ENCODE measurements at regions not wholly inside any gene's neighbourhood (a gene's known extent, or its start where the extent isn't known, plus 50 kb on each side); places are given as distances from the start of the nearest gene placed in this dataset.

DNA sequence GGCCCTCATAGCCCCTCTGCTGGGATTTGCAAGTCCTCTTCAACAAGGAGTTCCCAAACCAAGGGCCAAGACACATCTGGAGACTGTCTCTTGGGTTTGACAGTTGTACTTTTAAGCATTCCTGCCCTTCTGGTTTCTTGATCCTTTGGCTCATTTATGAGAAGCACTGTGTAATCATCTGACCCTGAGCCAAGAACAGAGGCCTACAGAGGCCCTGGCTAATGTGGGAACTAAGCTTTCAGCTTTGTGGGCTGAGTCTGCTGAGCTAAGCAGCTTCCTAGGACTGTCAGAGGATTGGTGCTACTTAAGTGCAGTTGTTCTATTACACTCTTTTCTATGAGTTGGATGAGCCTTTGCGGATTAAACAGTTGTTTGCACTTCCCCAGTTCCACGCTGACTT, 178.3 kb downstream of the KBTBD8 start:
- no peaks in the 10 kb centered on the region for H3K4me1 Mint-ChIP-seq
- CTCF ChIA-PET, result no interaction called here
- no peak overlapping the region for H3K27ac Mint-ChIP-seq
- ATAC-seq (no peak), DNase-seq (no peak)
- H3K4me3 Mint-ChIP-seq, result no peak overlapping the region
- H3K27me3 Mint-ChIP-seq, result no peaks in the 10 kb centered on the region
- H3K36me3 Mint-ChIP-seq, result no peaks in the 10 kb centered on the region
- no peaks in the 10 kb centered on the region for H3K9me3 Mint-ChIP-seq (ENCODE audit: low read depth)

DNA sequence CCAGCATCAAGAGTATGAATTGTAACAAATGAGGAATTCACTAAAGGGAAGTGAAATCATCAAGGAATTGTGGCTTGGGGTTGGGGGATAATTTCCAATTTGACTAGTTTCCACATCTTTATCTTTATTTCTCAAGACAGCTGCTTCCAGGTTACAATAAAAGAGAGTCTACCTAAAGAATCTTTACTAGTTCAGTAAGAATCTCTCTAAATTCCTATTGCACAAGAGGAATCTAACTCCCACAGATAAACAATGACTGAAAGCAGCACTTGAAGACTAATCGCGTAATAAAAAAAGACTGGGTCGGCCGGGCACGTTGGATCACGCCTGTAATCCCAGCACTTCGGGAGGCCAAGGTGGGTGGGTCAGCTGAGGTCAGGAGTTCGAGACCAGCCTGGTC, 194.4 kb downstream of the KBTBD8 start:
- DNase-seq (no peak), ATAC-seq (no peak)
- Mint-ChIP-seq H3K27me3 (no peaks in the 10 kb centered on the region), H3K4me1 (no peaks in the 10 kb centered on the region), H3K4me3 (no peak overlapping the region), H3K27ac (no peak overlapping the region), H3K9me3 (ENCODE audit: low read depth) (no peaks in the 10 kb centered on the region), H3K36me3 (no peaks in the 10 kb centered on the region)
- CTCF ChIA-PET, result no interaction called here

DNA sequence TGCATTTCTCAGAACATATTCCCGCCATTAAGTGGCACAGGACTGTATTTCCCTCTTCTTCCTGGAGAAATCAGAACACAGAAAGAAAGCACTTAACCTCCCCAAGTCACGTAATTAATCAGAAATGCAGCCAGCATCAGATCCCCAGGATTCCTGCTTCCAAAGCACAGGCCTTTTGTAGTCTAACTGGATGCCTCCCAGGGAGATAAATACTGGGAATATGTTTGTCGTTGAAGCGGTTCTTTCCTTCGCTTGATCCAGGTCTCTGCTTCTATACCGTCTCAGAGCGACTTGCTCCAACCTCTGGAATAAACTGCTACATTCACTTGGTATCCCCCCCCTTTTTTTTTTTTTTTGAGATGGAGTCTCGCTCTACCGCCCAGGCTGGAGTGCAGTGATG, 198.6 kb downstream of the KBTBD8 start:
- DNase-seq, result no peak
- Mint-ChIP-seq H3K4me1 (no peaks in the 10 kb centered on the region), H3K27me3 (peaks cover 3% of the 10 kb centered on the region), H3K9me3 (ENCODE audit: low read depth) (no peaks in the 10 kb centered on the region), H3K27ac (no peak overlapping the region), H3K4me3 (no peak overlapping the region), H3K36me3 (no peaks in the 10 kb centered on the region)
- CTCF ChIA-PET, result no interaction called here
- no peak for ATAC-seq

DNA sequence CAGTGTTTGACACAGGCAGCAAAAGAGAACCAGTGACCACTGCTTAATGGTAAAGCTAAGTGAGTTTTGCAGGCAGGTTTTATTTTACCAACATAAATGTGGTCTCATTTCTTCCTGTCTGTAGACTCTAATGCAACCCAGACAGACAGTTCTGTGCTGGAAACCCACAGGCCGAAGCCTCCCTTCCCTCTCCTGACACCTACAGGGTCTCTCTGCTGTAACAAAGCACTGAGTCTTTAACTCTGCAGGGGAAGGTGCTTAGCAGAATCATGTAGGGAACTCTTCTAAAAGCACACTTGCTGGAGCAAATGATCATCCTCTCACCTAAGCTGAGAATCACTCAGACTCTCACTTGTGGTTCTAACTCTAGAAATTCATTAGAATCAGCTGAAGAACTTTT, 200.3 kb downstream of the KBTBD8 start:
- H3K36me3 Mint-ChIP-seq, result no peaks in the 10 kb centered on the region
- no peak for DNase-seq
- H3K4me3 Mint-ChIP-seq, result no peak overlapping the region
- H3K27ac Mint-ChIP-seq, result no peak overlapping the region
- H3K4me1 Mint-ChIP-seq, result no peaks in the 10 kb centered on the region
- no peak for ATAC-seq
- H3K9me3 Mint-ChIP-seq (ENCODE audit: low read depth), result no peaks in the 10 kb centered on the region
- peaks cover 3% of the 10 kb centered on the region for H3K27me3 Mint-ChIP-seq
- CTCF ChIA-PET, result no interaction called here

DNA sequence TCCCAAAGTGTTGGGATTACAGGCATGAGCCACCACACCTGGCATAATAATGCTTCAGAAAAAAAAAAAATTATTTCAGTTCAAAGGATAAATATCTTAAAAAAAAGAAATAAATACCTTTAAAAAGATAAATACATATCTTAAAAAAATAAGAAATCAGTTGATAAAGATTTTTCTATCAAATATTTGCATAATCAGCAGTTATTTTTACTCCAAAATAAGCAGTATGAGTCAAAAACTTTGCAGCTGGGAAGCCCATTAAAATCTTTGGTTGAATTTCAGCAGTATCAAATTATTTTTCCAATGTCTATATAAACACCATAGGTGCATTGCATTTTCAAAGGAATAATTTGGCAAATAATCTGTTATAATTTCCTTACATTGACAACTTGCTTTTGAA, 202.5 kb downstream of the KBTBD8 start:
- no peak overlapping the region for H3K4me3 Mint-ChIP-seq
- peaks cover 3% of the 10 kb centered on the region for H3K27me3 Mint-ChIP-seq
- H3K36me3 Mint-ChIP-seq, result no peaks in the 10 kb centered on the region
- no peak for ATAC-seq
- CTCF ChIA-PET, result no interaction called here
- H3K27ac Mint-ChIP-seq, result no peak overlapping the region
- H3K9me3 Mint-ChIP-seq (ENCODE audit: low read depth), result no peaks in the 10 kb centered on the region
- no peak for DNase-seq
- no peaks in the 10 kb centered on the region for H3K4me1 Mint-ChIP-seq

DNA sequence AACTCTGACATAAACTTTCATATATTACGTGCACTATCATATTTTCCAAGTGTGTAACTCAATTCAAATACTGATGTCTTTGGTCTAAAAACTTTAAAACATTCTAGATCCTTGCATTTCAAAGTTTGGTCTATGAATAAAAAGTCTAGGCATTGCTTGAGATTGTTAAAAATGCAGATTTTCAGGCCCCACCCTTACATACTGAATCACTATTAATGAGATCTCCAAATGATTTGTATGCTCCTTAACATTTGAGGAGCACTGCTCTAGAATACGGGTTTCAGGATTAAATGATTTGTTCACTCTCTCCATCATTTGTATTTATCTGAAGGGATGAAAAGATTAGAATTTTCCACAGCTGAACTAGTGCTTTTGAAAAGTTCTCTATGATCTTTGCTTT, 202.9 kb downstream of the KBTBD8 start:
- CTCF ChIA-PET, result no interaction called here
- Mint-ChIP-seq H3K36me3 (no peaks in the 10 kb centered on the region), H3K27ac (no peak overlapping the region), H3K4me3 (no peak overlapping the region), H3K9me3 (ENCODE audit: low read depth) (no peaks in the 10 kb centered on the region), H3K27me3 (peaks cover 3% of the 10 kb centered on the region), H3K4me1 (no peaks in the 10 kb centered on the region)
- DNase-seq (no peak), ATAC-seq (no peak)

DNA sequence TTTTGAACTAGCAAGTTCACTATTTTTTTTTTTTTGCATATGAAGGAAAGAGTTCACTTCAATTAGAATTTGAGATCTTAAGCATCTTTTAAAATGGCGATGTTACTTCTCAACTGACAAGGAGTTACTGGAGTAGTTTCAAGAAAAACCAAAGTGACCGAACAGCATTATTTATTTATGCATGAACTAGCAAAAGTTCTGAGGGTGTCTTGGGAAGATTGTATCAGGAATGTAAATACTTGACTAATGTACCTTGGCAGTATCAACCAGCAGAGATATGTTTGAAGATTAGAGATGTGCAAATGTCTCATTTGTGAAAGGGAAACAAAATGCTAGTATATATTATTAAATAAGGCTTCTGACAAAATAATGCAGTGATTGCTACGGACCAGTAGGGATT, 203.9 kb downstream of the KBTBD8 start:
- Mint-ChIP-seq H3K4me1 (no peaks in the 10 kb centered on the region), H3K4me3 (no peak overlapping the region), H3K27me3 (peaks cover 3% of the 10 kb centered on the region), H3K9me3 (ENCODE audit: low read depth) (no peaks in the 10 kb centered on the region), H3K36me3 (no peaks in the 10 kb centered on the region), H3K27ac (no peak overlapping the region)
- CTCF ChIA-PET, result no interaction called here
- ATAC-seq (no peak), DNase-seq (no peak)

DNA sequence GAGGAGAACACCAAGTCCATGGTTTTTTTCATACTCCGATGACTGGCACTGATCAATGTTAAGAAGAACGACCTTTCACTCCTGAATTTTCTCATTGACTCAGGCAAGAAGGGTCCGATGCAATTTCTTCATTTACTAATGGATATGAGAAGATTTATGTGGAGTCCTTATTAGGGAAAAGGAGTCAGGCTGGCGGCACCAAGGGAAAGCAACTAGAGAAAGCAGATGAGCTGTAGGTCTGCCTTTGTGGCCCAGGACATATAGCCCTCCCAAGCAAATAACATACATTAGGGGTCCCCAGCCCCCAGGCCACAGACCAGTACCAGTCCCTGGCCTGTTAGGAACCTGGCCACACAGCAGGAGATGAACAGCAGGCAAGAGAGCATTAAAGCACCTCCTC, 206.8 kb downstream of the KBTBD8 start:
- CTCF ChIA-PET, result no interaction called here

DNA sequence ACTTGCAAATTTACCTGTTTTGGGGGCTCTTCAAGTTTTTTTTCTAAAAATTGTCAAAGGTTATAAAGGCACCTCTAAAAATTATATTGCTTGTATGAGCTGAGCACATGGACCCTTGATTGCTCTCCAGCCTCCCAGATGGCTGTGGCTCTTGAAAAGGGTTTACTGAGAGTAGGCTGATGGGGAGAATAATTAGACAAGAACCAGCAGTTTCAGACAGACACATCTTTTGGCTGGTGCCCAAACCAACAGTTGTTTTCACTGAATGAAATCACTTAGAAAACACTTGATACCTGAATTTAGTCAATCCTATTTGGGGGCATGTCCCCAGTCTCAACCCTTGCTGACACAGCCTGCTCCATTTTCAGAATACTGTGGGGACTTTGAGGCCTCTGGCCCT, 217.6 kb downstream of the KBTBD8 start:
- Mint-ChIP-seq H3K27me3 (no peaks in the 10 kb centered on the region), H3K27ac (no peak overlapping the region), H3K4me1 (no peaks in the 10 kb centered on the region), H3K36me3 (no peaks in the 10 kb centered on the region), H3K4me3 (no peak overlapping the region), H3K9me3 (ENCODE audit: low read depth) (no peaks in the 10 kb centered on the region)
- DNase-seq (no peak), ATAC-seq (no peak)
- CTCF ChIA-PET, result no interaction called here

More for the DNA sequence above, 206.8 kb downstream of the KBTBD8 start:
- H3K36me3 Mint-ChIP-seq, result no peaks in the 10 kb centered on the region
- no peaks in the 10 kb centered on the region for H3K9me3 Mint-ChIP-seq (ENCODE audit: low read depth)
- H3K27ac Mint-ChIP-seq, result no peak overlapping the region
- H3K4me3 Mint-ChIP-seq, result no peak overlapping the region
- H3K27me3 Mint-ChIP-seq, result peaks cover 3% of the 10 kb centered on the region
- no peak for DNase-seq
- H3K4me1 Mint-ChIP-seq, result no peaks in the 10 kb centered on the region
- no peak for ATAC-seq

DNA sequence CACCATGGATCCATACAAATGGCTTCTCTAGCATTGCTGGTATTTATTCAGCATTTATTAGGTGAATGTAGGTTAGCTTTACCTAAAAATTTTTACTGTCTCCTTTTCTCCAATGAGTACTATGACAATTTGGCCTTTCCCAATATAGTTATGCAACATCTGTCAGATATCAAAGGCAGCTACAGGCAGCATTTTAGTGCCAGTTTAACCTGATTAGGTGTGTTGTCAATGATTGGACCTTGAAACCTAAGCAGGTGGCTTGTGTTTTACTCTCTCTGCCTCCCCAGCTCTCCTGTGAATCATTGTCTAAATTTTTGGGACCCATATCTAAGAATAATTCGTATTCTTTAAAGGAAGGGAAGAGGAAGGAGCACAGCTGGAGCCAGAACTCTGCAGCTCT, 228.9 kb downstream of the KBTBD8 start:
- Mint-ChIP-seq H3K4me3 (no peak overlapping the region), H3K4me1 (no peaks in the 10 kb centered on the region), H3K27me3 (no peaks in the 10 kb centered on the region), H3K36me3 (no peaks in the 10 kb centered on the region), H3K27ac (no peak overlapping the region), H3K9me3 (ENCODE audit: low read depth) (no peaks in the 10 kb centered on the region)
- DNase-seq (no peak), ATAC-seq (no peak)
- CTCF ChIA-PET, result no interaction called here

DNA sequence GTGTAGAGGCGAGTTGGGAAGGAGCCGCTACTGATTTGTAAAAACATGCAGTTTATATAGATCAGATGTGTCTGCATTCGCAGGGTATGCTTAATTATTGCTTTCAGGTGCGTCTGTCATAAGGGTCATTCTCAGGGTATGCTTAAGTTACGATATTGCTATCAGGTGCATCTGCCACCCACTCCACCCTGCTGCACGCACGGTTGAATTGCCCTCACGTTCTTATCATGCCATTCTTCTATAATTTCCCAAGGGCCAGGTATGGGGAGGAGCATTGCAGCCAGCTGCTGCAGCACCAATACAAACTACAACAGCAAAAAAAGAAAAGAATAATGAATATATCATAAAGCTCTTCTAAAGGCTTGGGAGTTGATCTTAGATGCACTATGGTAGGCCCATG, 230.0 kb downstream of the KBTBD8 start:
- ATAC-seq (no peak), DNase-seq (no peak)
- CTCF ChIA-PET, result no interaction called here

DNA sequence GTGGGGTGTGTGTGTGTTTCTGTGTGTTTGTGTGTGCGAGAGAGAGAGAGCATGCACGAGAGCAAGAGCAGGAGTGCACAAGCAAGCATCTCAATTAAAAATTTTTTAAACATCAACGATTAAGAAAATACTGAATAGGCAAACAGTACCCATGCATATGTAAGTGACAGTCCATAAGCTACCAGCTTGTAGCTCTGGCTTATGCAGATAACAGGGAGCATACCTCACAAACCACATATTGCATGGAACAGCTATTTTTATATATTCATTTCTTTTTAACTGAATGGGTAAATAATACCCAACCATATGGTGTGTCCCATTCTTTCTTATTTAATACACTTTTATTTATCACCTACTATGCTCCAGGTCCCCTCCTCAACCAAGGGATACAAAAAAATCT, 234.5 kb downstream of the KBTBD8 start:
- H3K4me1 Mint-ChIP-seq, result no peaks in the 10 kb centered on the region
- CTCF ChIA-PET, result no interaction called here
- no peak overlapping the region for H3K4me3 Mint-ChIP-seq
- H3K27ac Mint-ChIP-seq, result no peak overlapping the region
- no peaks in the 10 kb centered on the region for H3K9me3 Mint-ChIP-seq (ENCODE audit: low read depth)
- H3K36me3 Mint-ChIP-seq, result no peaks in the 10 kb centered on the region
- H3K27me3 Mint-ChIP-seq, result no peaks in the 10 kb centered on the region
- ATAC-seq (no peak), DNase-seq (no peak)

More for the DNA sequence above, 230.0 kb downstream of the KBTBD8 start:
- no peaks in the 10 kb centered on the region for H3K27me3 Mint-ChIP-seq
- H3K9me3 Mint-ChIP-seq (ENCODE audit: low read depth), result no peaks in the 10 kb centered on the region
- H3K4me3 Mint-ChIP-seq, result no peak overlapping the region
- H3K4me1 Mint-ChIP-seq, result no peaks in the 10 kb centered on the region
- H3K36me3 Mint-ChIP-seq, result no peaks in the 10 kb centered on the region
- H3K27ac Mint-ChIP-seq, result no peak overlapping the region

DNA sequence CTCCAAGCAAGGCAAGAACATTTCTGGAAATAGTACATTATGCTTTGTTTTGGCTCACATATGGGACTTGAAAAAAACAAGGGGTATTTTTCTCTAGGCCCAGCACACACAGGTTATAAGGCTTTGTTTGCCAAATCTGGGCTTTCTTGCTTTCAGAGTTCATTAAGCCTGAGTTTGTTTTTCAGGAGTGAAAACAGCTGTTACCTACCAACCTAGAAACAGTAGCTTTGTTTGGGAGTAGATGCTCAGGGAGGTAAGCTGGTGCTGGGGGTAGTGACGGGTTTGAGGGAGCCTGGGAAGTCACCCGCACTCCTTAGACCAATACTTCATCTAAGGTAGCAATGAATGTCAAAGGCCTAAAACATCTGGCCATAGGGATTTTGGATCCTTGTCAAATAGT, 241.2 kb downstream of the KBTBD8 start:
- CTCF ChIA-PET, result no interaction called here
- Mint-ChIP-seq H3K4me3 (no peak overlapping the region), H3K36me3 (no peaks in the 10 kb centered on the region)

DNA sequence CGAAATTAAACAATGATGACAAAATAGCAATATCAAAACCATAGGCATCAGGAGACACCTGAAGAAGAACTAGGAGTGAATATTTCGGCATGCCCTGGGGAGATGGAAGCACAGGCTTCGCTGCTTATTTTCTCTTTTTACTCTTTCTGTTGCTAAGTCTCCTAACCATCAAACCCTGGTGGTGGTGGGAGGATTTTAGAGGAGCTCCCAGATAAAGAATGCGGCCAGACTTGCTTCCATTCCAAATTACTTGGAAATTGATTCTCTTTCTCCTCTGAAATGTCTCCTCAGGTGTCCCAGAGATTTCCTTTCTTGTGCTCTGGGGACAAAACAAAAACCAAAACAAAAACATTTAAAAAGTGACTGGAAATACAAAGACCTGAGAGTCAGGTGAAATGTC, 243.0 kb downstream of the KBTBD8 start:
- CTCF ChIA-PET, result no interaction called here
- DNase-seq (no peak), ATAC-seq (no peak)
- no peaks in the 10 kb centered on the region for H3K36me3 Mint-ChIP-seq
- H3K9me3 Mint-ChIP-seq (ENCODE audit: low read depth), result no peaks in the 10 kb centered on the region
- H3K4me3 Mint-ChIP-seq, result no peak overlapping the region
- no peaks in the 10 kb centered on the region for H3K27me3 Mint-ChIP-seq
- no peaks in the 10 kb centered on the region for H3K4me1 Mint-ChIP-seq
- H3K27ac Mint-ChIP-seq, result no peak overlapping the region

More for the DNA sequence above, 241.2 kb downstream of the KBTBD8 start:
- H3K27me3 Mint-ChIP-seq, result no peaks in the 10 kb centered on the region
- no peak for DNase-seq
- no peaks in the 10 kb centered on the region for H3K9me3 Mint-ChIP-seq (ENCODE audit: low read depth)
- no peak overlapping the region for H3K27ac Mint-ChIP-seq
- no peak for ATAC-seq
- H3K4me1 Mint-ChIP-seq, result no peaks in the 10 kb centered on the region

DNA sequence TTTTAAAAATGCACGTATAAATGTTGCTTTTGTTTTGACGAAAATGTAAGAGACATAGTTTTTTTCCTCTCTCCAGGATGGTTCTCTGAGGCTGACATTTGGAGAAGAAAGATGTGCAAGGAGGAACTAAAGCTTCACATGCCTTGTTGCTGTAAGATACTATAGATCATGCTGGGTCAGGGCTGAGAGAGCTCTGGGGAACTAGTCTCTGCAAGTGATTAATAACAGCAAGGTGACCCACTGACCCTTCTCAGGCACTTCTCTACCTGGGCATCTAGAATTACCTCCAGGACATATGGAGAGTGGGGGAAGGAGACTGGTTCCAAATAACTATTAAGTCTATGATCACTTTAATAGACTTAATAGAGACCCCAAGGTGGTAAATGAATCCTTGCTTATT, 246.0 kb downstream of the KBTBD8 start:
- H3K27me3 Mint-ChIP-seq, result no peaks in the 10 kb centered on the region
- no peak for ATAC-seq
- H3K4me1 Mint-ChIP-seq, result no peaks in the 10 kb centered on the region
- H3K27ac Mint-ChIP-seq, result no peak overlapping the region
- H3K9me3 Mint-ChIP-seq (ENCODE audit: low read depth), result no peaks in the 10 kb centered on the region
- no peak for DNase-seq
- no peaks in the 10 kb centered on the region for H3K36me3 Mint-ChIP-seq
- no peak overlapping the region for H3K4me3 Mint-ChIP-seq
- CTCF ChIA-PET, result no interaction called here
